Vagina (tissue), 2 donors: ENCODE measurements at regions not wholly inside any gene's neighbourhood (a gene's known extent, or its start where the extent isn't known, plus 50 kb on each side); places are given as distances from the start of the nearest gene placed in this dataset.

ENCODE experiments used
- POLR2A ChIP-seq, 2 donors: fragments of 450-650 bp; IDR thresholded peaks; one replicate each; pipeline ENCODE4 v1.6.1; 2017; ENCODE audit warnings: antibody characterized with exemption in 2 of 2, mild to moderate bottlenecking in 2 of 2, moderate library complexity in 2 of 2
- POLR2AphosphoS5 ChIP-seq, 2 donors: sonication (generic); formaldehyde crosslinking; IDR thresholded peaks; one replicate each; pipeline ENCODE4 v1.9.0; 2017; ENCODE audit warnings: antibody characterized with exemption in 2 of 2, mild to moderate bottlenecking in 2 of 2, low read depth in 1 of 2; ENCODE audit not compliant: insufficient read depth in 1 of 2

- TF ChIP-seq POLR2A (IDR thresholded peaks at IDR 0.05) (no peak), POLR2AphosphoS5 (IDR thresholded peaks at IDR 0.05; ENCODE audit: insufficient read depth in 1 of 2, low read depth in 1 of 2) (no peak)
Measured at GRCh38 chr18:66728951-66729350, 125.1 kb upstream of the CDH19 start.
